GM18907 (cell line): ENCODE measurements at regions not wholly inside any gene's neighbourhood (a gene's known extent, or its start where the extent isn't known, plus 50 kb on each side); places are given as distances from the start of the nearest gene placed in this dataset.
"Not testable (repeated sequence)": the region's sequence is repeated elsewhere in the genome, so short reads cannot be mapped to it uniquely, and the experiment has no call there.

Experiments used
- ATAC-seq: cut with Tn5 transposase; IDR thresholded peaks from one replicate; pipeline ENCODE4 v1.9.1; 2021; ENCODE audit warnings: mild to moderate bottlenecking, moderate library complexity; ENCODE audit not compliant: unreplicated experiment

DNA sequence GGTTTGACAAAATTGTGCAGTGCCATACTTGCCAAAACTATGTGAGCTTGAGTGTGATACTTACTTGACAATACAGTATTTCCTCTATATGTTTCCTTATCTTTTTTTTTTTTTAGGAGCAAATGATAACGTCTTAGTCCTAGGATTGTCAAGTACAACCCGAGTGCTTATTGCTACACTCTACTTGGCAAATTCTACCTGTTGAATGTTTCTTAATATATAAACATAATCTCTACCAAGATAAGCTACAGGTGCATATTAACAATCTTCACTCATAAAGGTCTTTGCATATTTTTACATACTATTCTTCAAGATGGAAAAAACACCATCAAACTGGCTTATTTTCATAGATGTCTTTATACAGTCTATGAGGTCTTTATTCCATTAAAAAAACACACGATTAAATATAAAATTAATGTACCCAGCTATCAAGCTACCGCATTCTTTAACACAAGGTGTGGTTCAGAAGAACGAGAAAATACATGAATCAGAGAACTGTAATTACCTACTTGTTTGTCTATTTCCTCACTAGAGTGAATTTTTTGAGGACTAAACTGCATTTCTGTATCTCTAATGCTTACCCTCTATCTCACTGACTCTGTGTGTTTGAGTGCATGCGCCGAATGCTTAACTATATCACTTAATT lies 76.1 kb upstream of the PDSS1 start:
- ATAC-seq: no peak

DNA sequence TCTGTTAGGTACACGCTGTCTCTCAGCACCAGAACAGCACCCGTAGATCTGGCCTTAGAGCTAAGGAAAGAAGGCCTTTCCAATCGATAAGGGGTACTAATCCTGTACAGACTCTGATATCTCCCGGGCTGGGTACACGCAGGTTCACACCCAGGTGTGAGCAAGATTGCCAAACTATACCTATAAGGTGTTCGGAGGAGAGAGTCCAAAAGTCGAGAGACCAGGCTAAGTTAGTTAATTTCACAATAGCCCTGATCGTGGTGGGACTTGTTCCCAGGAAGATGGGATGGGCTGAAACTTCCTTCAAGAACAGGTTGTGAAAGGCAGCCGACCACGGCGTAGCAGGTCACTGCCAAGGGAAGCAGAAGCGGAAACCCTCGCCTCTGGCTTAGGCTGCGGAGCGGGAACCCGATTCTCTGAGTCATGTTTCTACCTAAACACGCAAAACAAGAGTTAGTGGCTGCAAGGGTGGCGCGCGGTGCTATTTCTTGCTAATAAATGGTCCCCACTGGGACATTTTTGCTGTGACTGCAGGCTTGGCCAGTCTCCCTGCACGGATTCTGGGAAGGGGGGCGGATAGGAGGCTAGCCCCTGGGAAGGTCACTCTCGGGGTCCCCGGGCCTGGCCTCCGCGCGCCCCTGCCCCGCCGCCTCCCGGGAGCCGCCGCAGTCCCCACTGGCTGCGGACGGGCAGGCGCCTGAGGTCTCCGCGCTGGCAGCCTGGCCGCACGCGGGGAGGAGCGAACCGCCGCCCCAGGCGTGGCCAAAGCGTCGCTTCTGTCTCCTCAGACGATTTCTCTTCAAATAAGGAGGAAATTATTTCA lies 75.4 kb upstream of the PDSS1 start:
- ATAC-seq: peak; percentile 72

DNA sequence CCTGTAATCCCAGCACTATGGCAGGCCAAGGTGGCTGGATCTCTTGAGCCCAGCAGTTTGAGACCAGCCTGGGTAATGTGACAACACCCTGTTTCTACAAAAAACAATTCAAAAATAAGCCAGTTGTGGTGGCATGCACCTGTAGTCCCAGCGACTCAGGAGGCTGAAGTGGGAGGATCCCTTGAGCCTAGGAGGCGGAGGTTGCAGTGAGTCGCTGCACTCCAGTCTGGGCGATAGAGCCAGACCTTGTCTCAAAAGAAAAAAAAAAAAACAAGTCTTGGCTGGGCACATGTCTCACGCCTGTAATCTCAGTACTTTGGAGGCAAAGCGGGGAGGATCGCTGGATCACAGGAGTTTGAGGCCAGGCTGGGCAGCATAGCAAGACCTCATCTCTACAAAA lies 74.6 kb upstream of the PDSS1 start:
- ATAC-seq: no peak

DNA sequence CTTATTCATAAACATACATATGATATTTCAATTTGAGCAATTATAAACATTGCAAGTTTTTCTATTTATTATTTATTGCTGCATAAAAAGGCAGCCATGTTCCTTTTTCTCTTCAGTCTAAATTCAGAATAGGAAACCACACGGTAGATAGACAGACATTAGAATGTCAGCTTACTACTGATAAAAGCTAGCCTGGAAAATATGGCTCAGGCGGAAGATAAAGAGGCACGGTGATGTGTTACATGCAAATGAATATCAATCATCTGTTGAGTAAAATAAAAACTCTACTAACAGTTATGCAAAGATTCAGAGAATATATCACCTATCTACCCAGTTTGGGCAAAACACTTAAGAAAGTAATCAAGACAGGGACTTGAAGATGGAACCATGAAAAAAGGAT lies 73.5 kb upstream of the PDSS1 start:
- ATAC-seq: no peak

DNA sequence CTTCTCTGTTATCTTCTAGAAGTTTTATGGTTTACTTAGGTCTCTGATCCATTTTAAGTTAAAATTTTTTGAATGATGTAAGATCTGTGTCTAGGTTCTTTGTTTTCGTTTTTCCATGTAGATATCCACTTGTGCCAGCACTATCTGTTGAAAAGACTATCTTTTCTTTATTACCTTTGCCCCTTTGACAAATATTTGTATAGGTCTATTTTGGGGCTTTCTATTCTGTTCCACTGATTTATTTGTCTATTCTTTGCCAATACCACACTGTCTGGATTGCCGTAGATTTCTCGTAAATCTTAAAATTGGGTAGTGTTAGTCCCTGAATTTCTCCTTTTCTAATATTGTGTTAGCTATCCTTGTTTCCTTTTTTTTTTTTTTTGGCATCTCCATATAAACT lies 71.4 kb upstream of the PDSS1 start:
- ATAC-seq: no peak

DNA sequence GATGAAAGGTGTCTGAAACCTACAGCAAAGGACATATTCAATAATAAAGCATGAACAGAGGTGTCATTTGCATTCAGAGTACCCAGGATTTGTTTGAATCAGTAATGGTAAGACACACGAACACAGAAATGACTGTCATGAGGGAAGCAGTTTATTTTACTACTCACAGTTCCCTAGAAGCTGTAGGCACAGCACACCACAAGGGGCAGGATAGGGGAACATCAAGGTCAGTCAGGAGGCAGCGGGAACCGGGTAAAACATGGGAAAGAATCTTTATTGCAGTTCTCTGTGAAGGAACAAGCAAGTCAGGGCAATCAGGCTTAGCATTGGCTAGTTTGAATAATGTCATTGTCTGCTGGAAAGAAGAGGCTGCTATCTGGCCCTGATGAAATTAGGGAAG lies 70.2 kb upstream of the PDSS1 start:
- ATAC-seq: no peak

DNA sequence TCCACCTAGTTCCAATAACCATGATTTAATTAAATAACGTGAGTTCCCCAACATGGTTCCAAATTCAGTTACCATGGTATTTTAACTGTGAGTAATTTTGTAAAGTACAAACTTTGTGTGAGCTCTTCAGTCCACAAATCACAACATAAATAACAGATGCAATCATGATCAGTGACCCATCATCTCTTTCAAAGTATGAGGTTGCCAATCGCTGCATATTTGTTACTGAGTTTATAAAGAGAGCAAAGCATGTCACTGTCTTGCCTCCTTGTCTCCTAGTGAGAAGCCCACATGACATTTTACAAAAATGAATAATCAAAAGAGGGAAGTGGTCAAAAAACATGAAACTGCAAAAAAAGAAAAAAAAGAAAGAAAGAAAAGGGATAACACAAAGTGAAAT lies 69.1 kb upstream of the PDSS1 start:
- peak; percentile 90 for ATAC-seq

DNA sequence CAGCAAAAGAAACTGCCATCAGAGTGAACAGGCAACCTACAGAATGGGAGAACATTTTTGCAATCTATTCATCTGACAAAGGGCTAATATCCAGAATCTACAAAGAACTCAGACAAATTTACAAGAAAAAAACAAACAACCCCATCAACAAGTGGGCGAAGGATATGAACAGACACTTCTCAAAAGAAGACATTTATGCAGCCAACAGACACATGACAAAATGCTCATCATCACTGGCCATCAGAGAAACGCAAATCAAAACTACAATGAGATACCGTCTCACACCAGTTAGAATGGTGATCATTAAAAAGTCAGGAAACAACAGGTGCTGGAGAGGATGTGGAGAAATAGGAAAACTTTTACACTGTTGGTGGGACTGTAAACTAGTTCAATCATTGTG lies 65.3 kb upstream of the PDSS1 start:
- not testable (repeated sequence) for ATAC-seq

DNA sequence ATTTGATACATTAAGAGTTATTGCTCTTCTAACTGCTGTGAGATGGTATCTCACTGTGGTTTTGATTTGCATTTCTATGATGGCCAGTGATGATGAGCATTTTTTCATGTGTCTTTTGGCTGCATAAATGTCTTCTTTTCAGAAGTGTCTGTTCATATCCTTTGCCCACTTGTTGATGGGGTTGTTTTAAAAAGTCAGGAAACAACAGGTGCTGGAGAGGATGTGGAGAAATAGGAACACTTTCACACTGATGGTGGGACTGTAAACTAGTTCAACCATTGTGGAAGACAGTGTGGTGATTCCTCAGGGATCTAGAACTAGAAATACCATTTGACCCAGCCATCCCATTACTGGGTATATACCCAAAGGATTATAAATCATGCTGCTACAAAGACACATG lies 63.4 kb upstream of the PDSS1 start:
- ATAC-seq: not testable (repeated sequence)

DNA sequence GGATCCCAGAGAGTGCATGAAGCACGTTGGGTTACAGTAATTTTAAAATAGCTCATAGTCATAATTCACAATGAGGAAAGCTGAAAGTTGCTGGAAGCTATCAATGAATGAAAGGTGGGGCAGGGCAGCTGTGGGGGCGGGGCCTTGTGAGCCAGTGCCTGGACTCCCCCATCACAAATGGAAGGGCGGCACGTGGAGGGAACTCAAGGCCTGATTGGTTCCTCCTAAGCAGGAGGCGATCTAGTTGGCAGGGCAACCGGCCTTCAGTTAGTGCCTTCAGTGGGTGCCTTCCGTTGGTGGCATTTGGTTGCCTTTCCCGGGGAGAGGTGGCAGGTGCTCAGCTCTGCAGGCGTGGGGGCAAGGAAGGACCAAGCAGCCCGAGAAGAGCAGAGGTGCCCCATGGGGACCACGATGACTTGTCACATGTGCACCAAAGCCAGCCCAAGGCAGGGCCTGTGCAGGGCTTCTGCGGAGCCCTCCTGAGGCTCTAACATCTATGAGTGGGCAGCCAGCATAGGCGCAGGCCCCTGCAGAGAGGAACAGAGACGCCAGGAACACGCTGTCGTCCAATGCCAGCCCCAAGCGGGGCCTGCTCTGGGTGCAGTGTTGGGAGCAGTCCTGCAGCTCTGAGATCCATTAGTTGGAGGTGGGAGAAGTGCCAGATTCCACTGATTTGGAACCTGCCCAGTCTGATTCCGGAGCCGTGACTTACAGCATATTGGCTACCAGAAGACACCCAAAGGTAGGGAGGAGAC lies 59.8 kb upstream of the PDSS1 start:
- ATAC-seq: no peak

DNA sequence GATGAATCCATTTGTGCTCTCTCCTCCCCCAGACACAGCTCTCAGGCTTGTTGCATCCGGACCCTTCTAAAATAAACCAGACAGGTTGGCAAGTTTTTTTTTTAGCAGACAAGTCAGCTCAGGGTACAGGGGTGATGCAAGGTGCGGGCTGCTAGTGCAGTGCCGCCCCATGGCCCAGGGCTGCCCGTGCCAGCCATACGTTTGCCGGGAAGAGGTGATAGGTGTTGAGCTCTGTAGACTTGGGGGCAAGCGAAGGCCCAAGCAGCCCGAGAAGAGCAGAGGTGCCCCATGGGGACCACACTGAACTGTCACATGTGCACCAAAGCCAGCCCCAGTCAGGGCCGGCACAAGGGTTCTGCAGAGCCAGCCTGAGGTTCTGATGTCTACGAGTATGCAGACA lies 57.1 kb upstream of the PDSS1 start:
- no peak for ATAC-seq

DNA sequence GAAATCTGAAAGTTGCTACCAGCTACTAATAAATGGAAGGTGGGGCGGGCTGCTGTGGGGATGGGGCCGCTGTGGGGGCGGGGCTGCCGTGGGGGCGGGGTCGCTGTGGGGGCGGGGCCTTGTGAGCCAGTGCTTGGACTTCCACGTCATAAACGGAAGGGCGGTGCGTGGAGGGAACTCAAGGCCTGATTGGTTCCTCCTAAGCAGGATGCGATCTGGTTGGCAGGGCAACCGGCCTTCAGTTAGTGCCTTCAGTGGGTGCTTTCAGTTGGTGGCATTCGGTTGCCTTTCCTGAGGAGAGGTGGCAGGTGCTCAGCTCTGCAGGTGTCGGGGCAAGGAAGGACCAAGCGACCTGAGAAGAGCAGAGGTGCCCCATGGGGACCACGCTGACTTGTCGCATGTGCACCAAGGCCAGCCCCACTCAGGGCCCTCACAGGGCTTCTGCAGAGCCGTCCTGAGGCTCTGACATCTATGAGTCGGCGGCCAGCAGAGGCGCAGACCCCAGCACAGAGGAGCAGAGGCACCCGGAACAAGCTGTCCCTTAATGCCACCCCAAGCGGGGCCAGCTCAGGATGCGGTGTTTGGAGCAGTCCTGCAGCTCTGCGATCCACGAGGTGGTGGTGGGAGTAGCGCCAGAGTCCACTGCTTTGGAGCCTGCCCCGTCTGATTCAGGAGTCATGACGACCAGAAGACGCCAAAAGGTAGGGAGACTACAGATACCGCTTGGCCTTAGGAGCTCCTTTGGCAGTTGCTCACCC lies 54.4 kb upstream of the PDSS1 start:
- no peak for ATAC-seq

DNA sequence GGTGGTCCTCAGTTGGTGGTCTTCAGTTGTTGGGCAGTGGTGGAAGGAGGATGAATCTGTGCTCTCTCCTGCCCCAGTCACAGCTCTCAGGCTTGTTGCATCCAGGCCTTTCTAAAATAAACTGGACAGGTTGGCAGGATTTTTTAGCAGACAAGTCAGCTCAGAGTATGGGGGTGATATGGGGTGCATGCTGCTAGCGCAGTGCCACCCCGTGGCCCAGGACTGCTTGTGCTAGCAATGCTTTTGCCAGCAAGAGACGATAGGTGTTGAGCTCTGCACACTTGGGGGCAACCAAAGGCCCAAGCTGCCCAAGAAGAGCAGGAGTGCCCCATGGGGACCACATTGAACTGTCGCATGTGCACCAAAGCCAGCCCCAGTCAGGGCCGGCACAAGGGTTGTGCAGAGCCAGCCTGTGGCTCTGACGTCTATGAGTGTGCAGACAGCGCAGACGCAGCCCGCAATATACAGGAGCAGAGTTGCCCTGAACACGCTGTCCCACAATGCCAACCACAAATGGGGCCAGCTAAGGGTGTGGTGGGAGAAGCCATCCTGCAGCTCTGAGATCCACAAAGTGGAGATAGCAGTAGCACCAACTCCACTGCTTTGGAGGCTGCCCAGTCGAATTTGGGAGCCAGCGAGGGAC lies 49.8 kb upstream of the PDSS1 start:
- no peak for ATAC-seq
